ENCODE measurements at regions not wholly inside any gene's neighbourhood (a gene's known extent, or its start where the extent isn't known, plus 50 kb on each side); places are given as distances from the start of the nearest gene placed in this dataset.
A peak's percentile ranks its signal among the peaks of the same experiment; 100 is the strongest.
"Not testable (repeated sequence)": the region's sequence is repeated elsewhere in the genome, so short reads cannot be mapped to it uniquely, and the experiment has no call there.

GRCh38 chr13:78875792-78876580 lies 217.0 kb upstream of the OBI1 start:
- H3K4me1 Mint-ChIP-seq: no peaks in the 10 kb centered on the region
- H3K36me3 Mint-ChIP-seq: no peaks in the 10 kb centered on the region
- DNase-seq: peak; percentile 31
- no peak overlapping the region for H3K4me3 Mint-ChIP-seq
- peaks cover 3% of the 10 kb centered on the region for H3K27me3 Mint-ChIP-seq
- H3K27ac Mint-ChIP-seq: no peak overlapping the region
- CTCF ChIA-PET: no interaction called here
- peaks cover 1% of the 10 kb centered on the region for H3K9me3 Mint-ChIP-seq

DNA sequence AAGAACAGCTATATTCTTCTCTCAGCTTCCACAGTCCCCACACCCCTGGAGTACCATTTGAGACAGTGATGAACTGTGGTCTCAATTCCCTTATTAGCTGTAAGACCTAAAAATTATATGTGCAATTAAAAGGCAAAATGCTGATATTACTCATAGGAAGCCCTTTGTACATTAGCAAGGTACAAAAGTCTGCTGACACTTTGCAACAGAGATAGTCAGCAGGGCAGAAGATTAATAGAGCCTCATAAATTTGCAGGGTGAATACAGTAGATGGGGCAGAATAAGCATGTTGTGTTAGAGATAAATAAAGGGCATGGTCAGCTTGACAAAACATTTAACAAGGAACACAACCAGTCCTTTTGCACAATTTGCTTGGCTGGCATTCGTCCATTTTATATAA lies 210.0 kb upstream of the OBI1 start:
- DNase-seq: no peak
- no peaks in the 10 kb centered on the region for H3K9me3 Mint-ChIP-seq
- CTCF ChIA-PET: no interaction called here
- no peaks in the 10 kb centered on the region for H3K36me3 Mint-ChIP-seq
- H3K4me3 Mint-ChIP-seq: no peak overlapping the region
- H3K4me1 Mint-ChIP-seq: no peaks in the 10 kb centered on the region
- H3K27me3 Mint-ChIP-seq: peaks cover 3% of the 10 kb centered on the region
- no peak overlapping the region for H3K27ac Mint-ChIP-seq

DNA sequence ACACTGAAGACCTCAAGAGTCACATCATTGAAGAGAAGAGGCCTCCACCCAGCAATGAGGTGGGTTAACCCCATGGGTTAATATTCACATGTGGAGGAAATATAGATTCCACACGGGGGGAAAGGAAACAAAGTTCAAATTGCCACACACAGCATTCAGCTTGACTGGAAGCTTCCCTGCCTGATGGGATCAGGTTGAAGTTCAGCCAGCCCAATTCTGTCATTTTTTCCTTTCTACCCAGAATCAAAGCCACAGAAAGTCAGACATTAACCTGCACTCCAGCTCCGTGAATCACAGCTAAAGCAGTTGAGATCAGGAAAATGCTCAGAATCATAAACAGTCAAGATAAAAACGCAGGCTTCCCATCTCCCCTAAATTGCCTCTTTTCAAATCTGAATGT lies 208.7 kb upstream of the OBI1 start:
- DNase-seq: no peak
- CTCF ChIA-PET: no interaction called here
- H3K4me1 Mint-ChIP-seq: no peaks in the 10 kb centered on the region
- no peaks in the 10 kb centered on the region for H3K9me3 Mint-ChIP-seq
- H3K36me3 Mint-ChIP-seq: no peaks in the 10 kb centered on the region
- H3K27ac Mint-ChIP-seq: no peak overlapping the region
- H3K27me3 Mint-ChIP-seq: no peaks in the 10 kb centered on the region
- no peak overlapping the region for H3K4me3 Mint-ChIP-seq

DNA sequence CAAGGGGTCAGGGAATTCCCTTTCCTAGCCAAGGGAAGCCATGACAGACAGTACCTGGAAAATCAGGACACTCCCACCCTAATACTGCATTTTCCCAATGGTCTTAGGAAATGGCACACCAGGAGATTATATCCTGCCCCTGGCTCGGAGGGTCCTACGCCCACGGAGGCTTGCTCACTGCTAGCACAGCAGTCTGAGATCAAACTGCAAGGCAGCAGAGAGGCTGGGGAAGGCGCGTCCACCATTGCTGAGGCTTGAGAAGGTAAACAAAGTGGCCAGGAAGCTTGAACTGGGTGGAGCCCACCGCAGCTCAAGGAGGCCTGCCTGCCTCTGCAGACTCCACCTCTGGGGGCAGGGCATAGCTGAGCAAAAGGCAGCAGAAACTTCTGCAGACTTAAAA lies 207.1 kb upstream of the OBI1 start:
- H3K36me3 Mint-ChIP-seq, H3K9me3 Mint-ChIP-seq, CTCF ChIA-PET, H3K27me3 Mint-ChIP-seq, H3K4me3 Mint-ChIP-seq, H3K4me1 Mint-ChIP-seq, DNase-seq, H3K27ac Mint-ChIP-seq: not testable (repeated sequence)

DNA sequence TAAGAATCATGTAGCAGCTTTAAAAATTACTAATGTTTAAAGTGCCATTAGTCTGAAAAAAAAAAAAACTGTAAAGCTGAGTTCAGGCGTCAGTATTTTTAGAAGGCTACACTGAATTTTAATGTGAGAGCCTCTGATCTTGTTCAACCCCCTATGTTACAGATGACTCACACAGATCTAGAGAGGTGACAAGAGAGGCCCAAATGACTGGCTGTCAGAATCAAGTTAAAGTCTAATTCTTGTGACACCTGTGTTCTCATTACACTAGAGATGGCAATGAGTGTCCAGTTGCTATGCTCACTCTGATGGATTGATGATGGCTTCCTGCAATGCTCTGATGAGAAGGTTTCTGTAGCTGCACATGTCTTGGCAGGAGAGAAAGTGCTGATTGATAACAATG lies 203.5 kb upstream of the OBI1 start:
- no peak overlapping the region for H3K4me3 Mint-ChIP-seq
- no peaks in the 10 kb centered on the region for H3K27me3 Mint-ChIP-seq
- no peak overlapping the region for H3K27ac Mint-ChIP-seq
- no peak for DNase-seq
- CTCF ChIA-PET: no interaction called here
- H3K36me3 Mint-ChIP-seq: no peaks in the 10 kb centered on the region
- H3K9me3 Mint-ChIP-seq: no peaks in the 10 kb centered on the region
- H3K4me1 Mint-ChIP-seq: no peaks in the 10 kb centered on the region

GRCh38 chr13:78852709-78853108 lies 193.8 kb upstream of the OBI1 start:
- Mint-ChIP-seq H3K9me3 (peaks cover 8% of the 10 kb centered on the region), H3K27me3 (no peaks in the 10 kb centered on the region), H3K36me3 (no peaks in the 10 kb centered on the region), H3K4me1 (no peaks in the 10 kb centered on the region), H3K27ac (no peak overlapping the region), H3K4me3 (no peak overlapping the region)
- CTCF ChIA-PET: no interaction called here
- no peak for DNase-seq

- Mint-ChIP-seq H3K4me1 (no peaks in the 10 kb centered on the region), H3K36me3 (no peaks in the 10 kb centered on the region), H3K4me3 (no peak overlapping the region), H3K9me3 (no peaks in the 10 kb centered on the region), H3K27ac (no peak overlapping the region), H3K27me3 (no peaks in the 10 kb centered on the region)
- CTCF ChIA-PET: interaction anchor here (0.6 kb wide), 1 partner anchor 88 kb away, joined by 3 read pairs; no protein-coding TSS in a partner anchor
- DNase-seq: no peak
Measured at GRCh38 chr13:78845656-78846365, 186.9 kb upstream of the OBI1 start.

- no peak for DNase-seq
- Mint-ChIP-seq H3K27ac (no peak overlapping the region), H3K9me3 (no peaks in the 10 kb centered on the region), H3K27me3 (no peaks in the 10 kb centered on the region), H3K36me3 (no peaks in the 10 kb centered on the region), H3K4me1 (no peaks in the 10 kb centered on the region), H3K4me3 (no peak overlapping the region)
- CTCF ChIA-PET: no interaction called here
Measured at GRCh38 chr13:78844106-78844505, 185.2 kb upstream of the OBI1 start.

GRCh38 chr13:78841358-78841963 lies 182.5 kb upstream of the OBI1 start:
- H3K4me1 Mint-ChIP-seq: no peaks in the 10 kb centered on the region
- H3K9me3 Mint-ChIP-seq: no peaks in the 10 kb centered on the region
- no peaks in the 10 kb centered on the region for H3K36me3 Mint-ChIP-seq

GRCh38 chr13:78836238-78836784 lies 177.4 kb upstream of the OBI1 start:
- CTCF ChIA-PET: no interaction called here
- Mint-ChIP-seq H3K4me1 (no peaks in the 10 kb centered on the region), H3K36me3 (no peaks in the 10 kb centered on the region), H3K27ac (no peak overlapping the region), H3K4me3 (no peak overlapping the region), H3K9me3 (no peaks in the 10 kb centered on the region), H3K27me3 (no peaks in the 10 kb centered on the region)
- DNase-seq: no peak

More at GRCh38 chr13:78841358-78841963, 182.5 kb upstream of the OBI1 start:
- CTCF ChIA-PET: no interaction called here
- H3K27me3 Mint-ChIP-seq: no peaks in the 10 kb centered on the region
- no peak for DNase-seq
- H3K27ac Mint-ChIP-seq: no peak overlapping the region
- no peak overlapping the region for H3K4me3 Mint-ChIP-seq

DNA sequence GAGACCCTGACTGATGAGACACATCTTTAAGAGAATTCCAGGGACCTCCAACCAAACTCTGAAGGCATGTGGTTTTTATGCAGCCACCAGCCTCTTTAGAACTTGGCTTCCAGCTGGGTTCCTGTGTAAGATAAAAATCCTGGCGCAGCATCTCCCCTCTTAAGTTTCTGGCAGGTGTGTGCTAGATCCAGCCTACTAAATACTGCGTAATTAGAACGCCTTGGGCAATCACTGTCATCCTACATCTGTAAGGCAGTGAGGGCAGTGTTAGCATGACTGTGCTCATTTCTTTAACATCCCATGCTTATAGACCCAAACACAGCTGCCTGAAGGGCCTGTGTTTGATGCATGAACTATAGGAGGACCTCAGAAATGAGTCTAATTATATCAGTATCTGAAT lies 173.5 kb upstream of the OBI1 start:
- no peak for DNase-seq
- CTCF ChIA-PET: no interaction called here
- Mint-ChIP-seq H3K27me3 (peaks cover 3% of the 10 kb centered on the region), H3K9me3 (no peaks in the 10 kb centered on the region), H3K4me1 (no peaks in the 10 kb centered on the region), H3K27ac (no peak overlapping the region), H3K4me3 (no peak overlapping the region), H3K36me3 (no peaks in the 10 kb centered on the region)

- no peaks in the 10 kb centered on the region for H3K36me3 Mint-ChIP-seq
- DNase-seq: no peak
- no peaks in the 10 kb centered on the region for H3K4me1 Mint-ChIP-seq
- no peaks in the 10 kb centered on the region for H3K9me3 Mint-ChIP-seq
- H3K27me3 Mint-ChIP-seq: peaks cover 3% of the 10 kb centered on the region
- H3K4me3 Mint-ChIP-seq: no peak overlapping the region
- no peak overlapping the region for H3K27ac Mint-ChIP-seq
- CTCF ChIA-PET: no interaction called here
Measured at GRCh38 chr13:78830508-78830907, 171.6 kb upstream of the OBI1 start.

DNA sequence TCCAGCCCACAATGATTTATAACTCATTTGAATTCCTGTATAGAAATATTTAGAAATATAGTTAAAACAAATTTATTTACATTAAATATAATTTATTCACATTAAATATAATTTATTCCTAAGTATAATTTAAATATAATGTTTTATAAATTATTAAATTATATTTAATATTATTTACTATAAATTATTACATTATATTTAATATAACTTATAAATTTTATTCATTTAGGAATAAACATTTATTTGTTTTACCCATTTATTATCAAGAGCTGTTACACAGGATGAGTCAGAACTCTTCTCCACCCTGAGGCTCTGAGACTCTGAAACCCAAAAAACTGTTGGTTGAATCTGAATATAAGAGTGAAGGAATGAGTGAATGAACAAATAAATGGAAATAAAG lies 170.9 kb upstream of the OBI1 start:
- DNase-seq: no peak
- Mint-ChIP-seq H3K9me3 (no peaks in the 10 kb centered on the region), H3K36me3 (no peaks in the 10 kb centered on the region), H3K27ac (no peak overlapping the region), H3K4me1 (no peaks in the 10 kb centered on the region), H3K4me3 (no peak overlapping the region), H3K27me3 (peaks cover 3% of the 10 kb centered on the region)
- CTCF ChIA-PET: no interaction called here

- Mint-ChIP-seq H3K4me3 (no peak overlapping the region), H3K9me3 (no peaks in the 10 kb centered on the region), H3K36me3 (no peaks in the 10 kb centered on the region), H3K27ac (no peak overlapping the region), H3K4me1 (no peaks in the 10 kb centered on the region), H3K27me3 (peaks cover 3% of the 10 kb centered on the region)
- CTCF ChIA-PET: no interaction called here
- DNase-seq: no peak
Measured at GRCh38 chr13:78827471-78827870, 168.5 kb upstream of the OBI1 start.

DNA sequence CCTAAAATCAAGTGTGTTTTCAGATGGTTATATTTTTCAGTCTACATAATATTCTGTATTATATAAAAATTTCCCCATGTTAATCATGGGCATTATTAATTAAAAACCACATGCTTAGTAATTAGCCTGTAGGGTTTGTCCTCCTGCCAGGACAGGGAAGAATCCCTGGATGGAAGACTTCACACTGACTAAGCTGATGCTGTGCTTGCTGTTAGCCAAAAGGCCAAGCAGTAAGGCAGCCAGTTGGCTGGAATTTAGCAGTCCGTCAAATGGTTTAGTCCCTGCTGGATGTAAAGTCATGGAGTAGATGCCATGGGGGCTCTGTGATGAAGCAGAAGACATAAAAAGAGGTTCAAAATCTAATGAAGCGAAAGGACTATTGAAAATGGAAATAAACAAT lies 168.0 kb upstream of the OBI1 start:
- H3K27me3 Mint-ChIP-seq: peaks cover 3% of the 10 kb centered on the region
- CTCF ChIA-PET: no interaction called here
- DNase-seq: no peak
- no peak overlapping the region for H3K4me3 Mint-ChIP-seq
- no peak overlapping the region for H3K27ac Mint-ChIP-seq
- no peaks in the 10 kb centered on the region for H3K4me1 Mint-ChIP-seq
- H3K36me3 Mint-ChIP-seq: no peaks in the 10 kb centered on the region
- H3K9me3 Mint-ChIP-seq: no peaks in the 10 kb centered on the region
